WTC11 (cell line): ENCODE measurements at regions not wholly inside any gene's neighbourhood (a gene's known extent, or its start where the extent isn't known, plus 50 kb on each side); places are given as distances from the start of the nearest gene placed in this dataset.

Experiments used
- ATAC-seq: fragments of 200-7000 bp; cut with Tn5 transposase; 2 replicates; pipeline ENCODE4 v1.10.0; 2021; ENCODE audit warnings: mild to moderate bottlenecking, moderate library complexity
- CTCF ChIA-PET: fragments of 300-600 bp; sonication (Branson Sonifier 250); formaldehyde crosslinking; loops from one replicate; lab custom pipeline; 2021; ENCODE audit warnings: antibody characterized with exemption; lab: Charles Lee
- POLR2A ChIA-PET: fragments of 350-600 bp; sonication (Branson Sonifier 250); formaldehyde crosslinking; loops from one replicate; lab custom pipeline; 2021; ENCODE audit warnings: antibody characterized with exemption; lab: Charles Lee
- DNase-seq: peaks from one replicate; pipeline ENCODE4 v3.0.0; 2021; ENCODE audit warnings: low spot score
- H3K27ac Mint-ChIP-seq: 2 replicates; pipeline ENCODE4 v1.8.0; 2021; ENCODE audit warnings: mixed read lengths
- H3K27me3 Mint-ChIP-seq: 2 replicates; pipeline ENCODE4 v1.8.0; 2021; ENCODE audit warnings: low read depth, mild to moderate bottlenecking, moderate library complexity, mixed read lengths
- H3K36me3 Mint-ChIP-seq: 2 replicates; pipeline ENCODE4 v1.8.0; 2021; ENCODE audit warnings: mixed read lengths
- H3K4me1 Mint-ChIP-seq: 2 replicates; pipeline ENCODE4 v1.8.0; 2022; ENCODE audit warnings: mixed read lengths
- H3K4me3 Mint-ChIP-seq: 2 replicates; pipeline ENCODE4 v1.8.0; 2021; ENCODE audit warnings: mild to moderate bottlenecking, moderate library complexity, mixed read lengths
- H3K9me3 Mint-ChIP-seq: 2 replicates; pipeline ENCODE4 v1.8.0; 2021; ENCODE audit warnings: mixed read lengths
- ATF1 ChIP-seq: sonication (generic); formaldehyde crosslinking; IDR thresholded peaks from 2 replicates; pipeline ENCODE4 v1.8.1; 2023; ENCODE audit warnings: mild to moderate bottlenecking, moderate library complexity, missing genetic modification reagents
- ATF6 ChIP-seq: sonication (generic); formaldehyde crosslinking; IDR thresholded peaks from 2 replicates; pipeline ENCODE4 v1.8.1; 2023; ENCODE audit warnings: mild to moderate bottlenecking, missing genetic modification reagents
- CTCF ChIP-seq: fragments of 200-600 bp; IDR thresholded peaks from 2 replicates; pipeline ENCODE4 v1.8.0; 2022; ENCODE audit warnings: antibody characterized with exemption
- E2F5 ChIP-seq: sonication (generic); formaldehyde crosslinking; IDR thresholded peaks from 2 replicates; pipeline ENCODE4 v1.8.1; 2022; ENCODE audit warnings: mild to moderate bottlenecking, moderate library complexity, missing genetic modification reagents
- IRF2 ChIP-seq: sonication (generic); formaldehyde crosslinking; IDR thresholded peaks from 2 replicates; pipeline ENCODE4 v1.8.0; 2022; ENCODE audit warnings: low read depth, missing genetic modification reagents, borderline replicate concordance
- KAT7 ChIP-seq: sonication (generic); formaldehyde crosslinking; IDR thresholded peaks from 2 replicates; pipeline ENCODE4 v1.8.1; 2023; ENCODE audit warnings: missing genetic modification reagents, mild to moderate bottlenecking, borderline replicate concordance
- NFE2L1 ChIP-seq: sonication (generic); formaldehyde crosslinking; IDR thresholded peaks from 2 replicates; pipeline ENCODE4 v1.8.1; 2023; ENCODE audit warnings: missing genetic modification reagents
- NR1H2 ChIP-seq: sonication (generic); formaldehyde crosslinking; IDR thresholded peaks from 2 replicates; pipeline ENCODE4 v1.9.0; 2021; ENCODE audit warnings: mild to moderate bottlenecking, moderate library complexity, missing genetic modification reagents
- NR3C1 ChIP-seq: sonication (generic); formaldehyde crosslinking; conservative IDR thresholded peaks from 2 replicates; pipeline ENCODE4 v1.8.1; 2023; ENCODE audit warnings: low read depth, mild to moderate bottlenecking, missing genetic modification reagents
- RELA ChIP-seq: sonication (generic); formaldehyde crosslinking; IDR thresholded peaks from 2 replicates; pipeline ENCODE4 v1.8.1; 2022; ENCODE audit warnings: missing genetic modification reagents, mild to moderate bottlenecking, borderline replicate concordance
- SMAD4 ChIP-seq: sonication (generic); formaldehyde crosslinking; IDR thresholded peaks from 2 replicates; pipeline ENCODE4 v1.8.0; 2022; ENCODE audit warnings: mild to moderate bottlenecking, missing genetic modification reagents
- STAT6 ChIP-seq: sonication (generic); formaldehyde crosslinking; conservative IDR thresholded peaks from 2 replicates; pipeline ENCODE4 v1.8.1; 2023; ENCODE audit warnings: mild to moderate bottlenecking, low read depth, missing genetic modification reagents, moderate library complexity
- TEAD4 ChIP-seq: sonication (generic); formaldehyde crosslinking; IDR thresholded peaks from 2 replicates; pipeline ENCODE4 v1.8.0; 2022; ENCODE audit warnings: mild to moderate bottlenecking, missing genetic modification reagents
- ZNF317 ChIP-seq: sonication (generic); formaldehyde crosslinking; IDR thresholded peaks from 2 replicates; pipeline ENCODE4 v1.8.1; 2023; ENCODE audit warnings: low read depth, mild to moderate bottlenecking, moderate library complexity, missing genetic modification reagents, borderline replicate concordance
- ZNF416 ChIP-seq: fragments of 250-450 bp; sonication (Bioruptor Pico); IDR thresholded peaks from 2 replicates; pipeline ENCODE4 v1.9.0; 2021; ENCODE audit warnings: mild to moderate bottlenecking, inconsistent platforms
- ZNF423 ChIP-seq: fragments of 250-450 bp; sonication (Bioruptor Pico); IDR thresholded peaks from 2 replicates; pipeline ENCODE4 v2.1.2; 2022; ENCODE audit warnings: mild to moderate bottlenecking, moderate library complexity
- ZNF532 ChIP-seq: fragments of 250-450 bp; sonication (Bioruptor Pico); IDR thresholded peaks from 2 replicates; pipeline ENCODE4 v1.9.0; 2021; ENCODE audit warnings: mild to moderate bottlenecking, borderline replicate concordance

GRCh38 chr1:229136822-229137221 is 134.1 kb upstream of the RAB4A start (continued):
- TF ChIP-seq ZNF532 (CRISPR knock-in tag) (no peak), E2F5 (no peak), NR3C1 (CRISPR knock-in tag) (no peak), ATF6 (CRISPR knock-in tag) (no peak), ZNF416 (CRISPR knock-in tag) (no peak), ATF1 (no peak), KAT7 (no peak)

GRCh38 chr1:229137271-229137670 is 133.6 kb upstream of the RAB4A start:
- Mint-ChIP-seq H3K4me1 (peaks cover 7% of the 10 kb centered on the region), H3K4me3 (no peak overlapping the region), H3K9me3 (peaks cover 43% of the 10 kb centered on the region), H3K27me3 (peaks cover 9% of the 10 kb centered on the region; the same call in 1 of the 2 replicates), H3K27ac (no peak overlapping the region), H3K36me3 (peaks cover 33% of the 10 kb centered on the region)
- ChIA-PET CTCF (no interaction called here), POLR2A (no interaction called here)
- ATAC-seq (no peak), DNase-seq (no peak)
- TF ChIP-seq E2F5: no peak
- no peak for TF ChIP-seq STAT6 (CRISPR knock-in tag)
- no peak for TF ChIP-seq RELA
- no peak for TF ChIP-seq NFE2L1 (CRISPR knock-in tag)
- TF ChIP-seq NR1H2 (CRISPR knock-in tag): no peak
- TF ChIP-seq ZNF317: no peak
- TF ChIP-seq TEAD4: no peak
- TF ChIP-seq IRF2 (CRISPR knock-in tag): no peak
- TF ChIP-seq SMAD4 (CRISPR knock-in tag): no peak
- no peak for TF ChIP-seq CTCF
- TF ChIP-seq ZNF423 (CRISPR knock-in tag): no peak
